CD14-positive monocyte (primary cell): ENCODE measurements at regions not wholly inside any gene's neighbourhood (a gene's known extent, or its start where the extent isn't known, plus 50 kb on each side); places are given as distances from the start of the nearest gene placed in this dataset.

Source experiments
- DNase-seq, 3 donors: peaks; one replicate each; pipeline ENCODE4 v3.0.0-alpha.2; 2011 to 2022
- H2AFZ ChIP-seq: 2 replicates; pipeline ENCODE4 v1.6.0; 2012; ENCODE audit warnings: mild to moderate bottlenecking, low read depth, low read length, inconsistent platforms; ENCODE audit not compliant: insufficient read depth, poor library complexity, severe bottlenecking
- H3K27ac ChIP-seq, 2 donors: 1 replicate in 1 of 2; 2 replicates in 1 of 2; pipeline ENCODE4 v1.5.1; 2012 to 2013; ENCODE audit warnings: low read length in 2 of 2, control low read depth in 1 of 2, inconsistent platforms in 1 of 2, low read depth in 1 of 2, mild to moderate bottlenecking in 1 of 2
- H3K27me3 ChIP-seq, 2 donors: one replicate each; pipeline versions ENCODE4 v1.6.0 to v1.6.1; 2011 to 2013; ENCODE audit warnings: low read length in 2 of 2; ENCODE audit not compliant: control insufficient read depth in 2 of 2, insufficient read depth in 2 of 2
- H3K36me3 ChIP-seq, 2 donors: replicated peaks in 1 of 2; 1 replicate in 1 of 2; 2 replicates in 1 of 2; pipeline versions ENCODE4 v1.5.1 to v1.6.1; 2012 to 2013; ENCODE audit warnings: low read length in 2 of 2, control low read depth in 1 of 2, inconsistent platforms in 1 of 2, mild to moderate bottlenecking in 1 of 2; ENCODE audit not compliant: insufficient read depth in 2 of 2, control insufficient read depth in 1 of 2
- H3K4me1 ChIP-seq, 2 donors: 1 replicate in 1 of 2; 2 replicates in 1 of 2; pipeline versions ENCODE4 v1.5.1 to v1.6.1; 2012 to 2013; ENCODE audit warnings: low read length in 2 of 2, control low read depth in 1 of 2, inconsistent platforms in 1 of 2, mild to moderate bottlenecking in 1 of 2, moderate library complexity in 1 of 2; ENCODE audit not compliant: insufficient read depth in 2 of 2, control insufficient read depth in 1 of 2
- H3K4me2 ChIP-seq: replicated peaks from 2 replicates; pipeline ENCODE3; 2012; ENCODE audit warnings: low read length, moderate library complexity, mild to moderate bottlenecking; ENCODE audit not compliant: poor library complexity, severe bottlenecking; ENCODE audit errors: extremely low read depth
- H3K4me3 ChIP-seq, 3 experiments: fragments of 200-600 bp in 1 of 3; sonication (generic) in 1 of 3; replicated peaks in 1 of 3; 1 replicate in 2 of 3; 2 replicates in 1 of 3; pipeline ENCODE4 v1.5.1; 2011 to 2013; ENCODE audit warnings: low read length in 3 of 3, mild to moderate bottlenecking in 3 of 3, control low read depth in 2 of 3, low read depth in 2 of 3, inconsistent platforms in 1 of 3, moderate library complexity in 1 of 3
- H3K79me2 ChIP-seq: 2 replicates; pipeline ENCODE4 v1.6.0; 2012; ENCODE audit warnings: mild to moderate bottlenecking, control low read depth, inconsistent platforms, low read length, moderate library complexity; ENCODE audit not compliant: insufficient read depth
- H3K9ac ChIP-seq: 2 replicates; pipeline ENCODE4 v1.6.0; 2017; ENCODE audit warnings: low read length, mild to moderate bottlenecking; ENCODE audit not compliant: insufficient read depth, poor library complexity, severe bottlenecking
- H3K9me3 ChIP-seq, 2 donors: replicated peaks in 1 of 2; 1 replicate in 1 of 2; 2 replicates in 1 of 2; pipeline versions ENCODE4 v1.5.1 to v1.6.1; 2012 to 2013; ENCODE audit warnings: low read length in 2 of 2, control low read depth in 1 of 2; ENCODE audit not compliant: control insufficient read depth in 1 of 2, insufficient read depth in 1 of 2
- H4K20me1 ChIP-seq: 2 replicates; pipeline ENCODE4 v1.6.0; 2012; ENCODE audit warnings: mild to moderate bottlenecking, low read length, control low read depth, moderate library complexity; ENCODE audit not compliant: insufficient read depth
- H3K27ac Mint-ChIP-seq, 7 donors: one replicate each; pipeline ENCODE4 v1.8.0; 2020; ENCODE audit warnings: mild to moderate bottlenecking in 7 of 7, mixed read lengths in 7 of 7, moderate library complexity in 6 of 7, inconsistent platforms in 2 of 7
- H3K27me3 Mint-ChIP-seq, 3 donors: one replicate each; pipeline ENCODE4 v1.8.0; 2021 to 2022; ENCODE audit warnings: low read depth in 3 of 3, mild to moderate bottlenecking in 3 of 3, mixed read lengths in 3 of 3, moderate library complexity in 3 of 3, inconsistent platforms in 1 of 3
- H3K36me3 Mint-ChIP-seq, 2 donors: one replicate each; pipeline ENCODE4 v1.8.0; 2020; ENCODE audit warnings: mixed read lengths in 2 of 2, inconsistent platforms in 1 of 2, mild to moderate bottlenecking in 1 of 2
- H3K4me1 Mint-ChIP-seq: one replicate; pipeline ENCODE4 v1.8.0; 2020; ENCODE audit warnings: mild to moderate bottlenecking, mixed read lengths
- H3K4me3 Mint-ChIP-seq, 2 donors: one replicate each; pipeline ENCODE4 v1.8.0; 2020; ENCODE audit warnings: mild to moderate bottlenecking in 2 of 2, mixed read lengths in 2 of 2, moderate library complexity in 1 of 2
- H3K9me3 Mint-ChIP-seq, 7 donors: one replicate each; pipeline ENCODE4 v1.8.0; 2020 to 2022; ENCODE audit warnings: mixed read lengths in 7 of 7, mild to moderate bottlenecking in 6 of 7, moderate library complexity in 6 of 7, inconsistent platforms in 2 of 7
- WGBS: methylation state at CpG from one replicate; pipeline ENCODE4 v1.1.5; 2013; ENCODE audit warnings: missing lambda C conversion rate; ENCODE audit not compliant: insufficient coverage; 5-methylcytosine and 5-hydroxymethylcytosine counted together
- intact Hi-C, 2 donors: fragments of 100-400 bp; cut with micrococcal nuclease; formaldehyde crosslinking; loops; one replicate each; pipeline versions ENCODE4 v1.15.0 to v1.15.1; 2023
- TF ChIP-seq, protein P1 (sequence below): fragments of 200-600 bp; IDR thresholded peaks from one replicate; pipeline ENCODE4 v1.8.0; 2022; ENCODE audit warnings: antibody characterized with exemption, mild to moderate bottlenecking

- Mint-ChIP-seq H3K27me3 (peaks cover 0 to 5% (median 4%) of the 10 kb centered on the region in 3 donors), H3K4me3 (no peak overlapping the region), H3K27ac (no peak overlapping the region), H3K36me3 (no peaks in the 10 kb centered on the region), H3K4me1 (no peaks in the 10 kb centered on the region), H3K9me3 (peaks cover 0 to 16% (median 3%) of the 10 kb centered on the region in 7 donors)
- H3K4me3 ChIP-seq, result no peak overlapping the region
- H3K36me3 ChIP-seq, result no peaks in the 10 kb centered on the region
- TF ChIP-seq, protein P1, sequence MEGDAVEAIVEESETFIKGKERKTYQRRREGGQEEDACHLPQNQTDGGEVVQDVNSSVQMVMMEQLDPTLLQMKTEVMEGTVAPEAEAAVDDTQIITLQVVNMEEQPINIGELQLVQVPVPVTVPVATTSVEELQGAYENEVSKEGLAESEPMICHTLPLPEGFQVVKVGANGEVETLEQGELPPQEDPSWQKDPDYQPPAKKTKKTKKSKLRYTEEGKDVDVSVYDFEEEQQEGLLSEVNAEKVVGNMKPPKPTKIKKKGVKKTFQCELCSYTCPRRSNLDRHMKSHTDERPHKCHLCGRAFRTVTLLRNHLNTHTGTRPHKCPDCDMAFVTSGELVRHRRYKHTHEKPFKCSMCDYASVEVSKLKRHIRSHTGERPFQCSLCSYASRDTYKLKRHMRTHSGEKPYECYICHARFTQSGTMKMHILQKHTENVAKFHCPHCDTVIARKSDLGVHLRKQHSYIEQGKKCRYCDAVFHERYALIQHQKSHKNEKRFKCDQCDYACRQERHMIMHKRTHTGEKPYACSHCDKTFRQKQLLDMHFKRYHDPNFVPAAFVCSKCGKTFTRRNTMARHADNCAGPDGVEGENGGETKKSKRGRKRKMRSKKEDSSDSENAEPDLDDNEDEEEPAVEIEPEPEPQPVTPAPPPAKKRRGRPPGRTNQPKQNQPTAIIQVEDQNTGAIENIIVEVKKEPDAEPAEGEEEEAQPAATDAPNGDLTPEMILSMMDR, result no peak
- intact Hi-C loops, result no loop called here
- DNase-seq, result no peak
- no peak overlapping the region for H2AFZ ChIP-seq
- H3K4me1 ChIP-seq, result no peaks in the 10 kb centered on the region
- no peak overlapping the region for H3K27ac ChIP-seq
- H3K9me3 ChIP-seq, result peaks cover 0 to 3% of the 10 kb centered on the region in 2 donors
- no peaks in the 10 kb centered on the region for H3K27me3 ChIP-seq
- WGBS, result 83% methylated on average over 1 of the region's 6 CpGs
- no peak overlapping the region for H3K4me2 ChIP-seq
- H3K9ac ChIP-seq, result no peak overlapping the region
- H4K20me1 ChIP-seq, result no peaks in the 10 kb centered on the region
- H3K79me2 ChIP-seq, result no peaks in the 10 kb centered on the region
Observed at GRCh38 chr14:62082779-62083178, 320.6 kb downstream of the SNAPC1 start.

DNA sequence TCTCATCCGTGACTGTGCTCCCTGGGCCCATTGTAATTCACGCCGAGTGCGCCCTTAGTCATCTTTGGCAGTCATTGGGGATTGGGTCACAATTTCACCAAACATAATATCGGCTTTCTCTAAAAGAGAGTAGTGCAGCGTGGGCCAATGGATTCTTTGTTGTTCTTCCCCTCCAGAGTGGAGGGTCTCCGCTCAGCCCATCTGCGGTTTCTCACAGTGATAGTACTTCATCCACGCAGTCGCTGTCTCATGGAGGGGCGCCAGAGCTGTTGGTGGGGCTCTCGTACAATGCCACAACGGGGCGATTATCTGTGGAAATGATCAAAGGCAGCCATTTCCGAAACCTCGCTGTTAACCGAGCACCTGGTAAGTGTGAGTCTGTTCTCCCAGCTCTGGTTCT, 321.8 kb downstream of the SNAPC1 start:
- Mint-ChIP-seq H3K36me3 (no peaks in the 10 kb centered on the region), H3K27me3 (peaks cover 0 to 5% (median 2%) of the 10 kb centered on the region in 3 donors), H3K4me3 (no peak overlapping the region), H3K9me3 (peaks cover 0 to 16% (median 3%) of the 10 kb centered on the region in 7 donors), H3K27ac (no peak overlapping the region), H3K4me1 (no peaks in the 10 kb centered on the region)
- Histone ChIP-seq H3K36me3 (no peaks in the 10 kb centered on the region), H2AFZ (no peak overlapping the region), H3K27me3 (no peaks in the 10 kb centered on the region), H3K9me3 (peaks cover 0 to 3% of the 10 kb centered on the region in 2 donors), H3K9ac (no peak overlapping the region), H3K4me3 (no peak overlapping the region), H3K4me1 (no peaks in the 10 kb centered on the region), H4K20me1 (no peaks in the 10 kb centered on the region), H3K79me2 (no peaks in the 10 kb centered on the region), H3K4me2 (no peak overlapping the region), H3K27ac (no peak overlapping the region)
- no peak for DNase-seq
- TF ChIP-seq, protein P1, result no peak
- WGBS, result 92% methylated on average over 15 of the region's 17 CpGs
- intact Hi-C loops, result no loop called here
